ENCODE measurements at regions not wholly inside any gene's neighbourhood (a gene's known extent, or its start where the extent isn't known, plus 50 kb on each side); places are given as distances from the start of the nearest gene placed in this dataset.
A peak's percentile ranks its signal among the peaks of the same experiment; 100 is the strongest.

DNA sequence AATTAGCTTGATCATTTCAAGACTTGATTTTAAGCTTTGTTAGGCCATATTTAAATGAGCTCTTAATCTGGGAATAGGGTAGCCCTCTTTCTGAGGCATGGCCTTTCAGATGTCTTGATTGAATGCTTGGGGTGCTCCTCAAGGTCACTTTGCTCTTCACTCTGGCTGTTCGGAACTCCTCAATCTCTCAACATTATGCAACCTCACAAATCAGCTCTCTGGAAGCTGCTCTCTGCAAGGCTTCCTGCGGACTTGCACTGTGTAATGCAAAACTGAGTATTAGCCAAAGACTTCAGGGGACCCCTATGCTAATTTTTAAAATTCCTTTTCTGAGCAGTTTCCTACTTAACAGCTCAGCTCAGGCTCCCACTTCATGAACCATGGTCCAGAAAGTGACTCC, 398.3 kb downstream of the PRDM5 start:
- no peaks in the 10 kb centered on the region for H3K9me3 ChIP-seq
- H3K4me1 ChIP-seq, result no peaks in the 10 kb centered on the region
- no peaks in the 10 kb centered on the region for H3K27me3 ChIP-seq
- no peak overlapping the region for H3K4me3 ChIP-seq
- TF ChIP-seq POLR2A (IDR thresholded peaks at IDR 0.05) (no peak), EP300 (IDR thresholded peaks at IDR 0.05) (no peak)
- TF ChIP-seq, protein P1, sequence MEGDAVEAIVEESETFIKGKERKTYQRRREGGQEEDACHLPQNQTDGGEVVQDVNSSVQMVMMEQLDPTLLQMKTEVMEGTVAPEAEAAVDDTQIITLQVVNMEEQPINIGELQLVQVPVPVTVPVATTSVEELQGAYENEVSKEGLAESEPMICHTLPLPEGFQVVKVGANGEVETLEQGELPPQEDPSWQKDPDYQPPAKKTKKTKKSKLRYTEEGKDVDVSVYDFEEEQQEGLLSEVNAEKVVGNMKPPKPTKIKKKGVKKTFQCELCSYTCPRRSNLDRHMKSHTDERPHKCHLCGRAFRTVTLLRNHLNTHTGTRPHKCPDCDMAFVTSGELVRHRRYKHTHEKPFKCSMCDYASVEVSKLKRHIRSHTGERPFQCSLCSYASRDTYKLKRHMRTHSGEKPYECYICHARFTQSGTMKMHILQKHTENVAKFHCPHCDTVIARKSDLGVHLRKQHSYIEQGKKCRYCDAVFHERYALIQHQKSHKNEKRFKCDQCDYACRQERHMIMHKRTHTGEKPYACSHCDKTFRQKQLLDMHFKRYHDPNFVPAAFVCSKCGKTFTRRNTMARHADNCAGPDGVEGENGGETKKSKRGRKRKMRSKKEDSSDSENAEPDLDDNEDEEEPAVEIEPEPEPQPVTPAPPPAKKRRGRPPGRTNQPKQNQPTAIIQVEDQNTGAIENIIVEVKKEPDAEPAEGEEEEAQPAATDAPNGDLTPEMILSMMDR (IDR thresholded peaks at IDR 0.05), result no peak
- DNase-seq (ENCODE audit: low spot score in 2 of 2), result no peak
- 88 to 92% methylated on average over 2 of the region's 2 CpGs for WGBS, 2 donors
- no peak overlapping the region for H3K27ac ChIP-seq
- H3K36me3 ChIP-seq, result no peaks in the 10 kb centered on the region

DNA sequence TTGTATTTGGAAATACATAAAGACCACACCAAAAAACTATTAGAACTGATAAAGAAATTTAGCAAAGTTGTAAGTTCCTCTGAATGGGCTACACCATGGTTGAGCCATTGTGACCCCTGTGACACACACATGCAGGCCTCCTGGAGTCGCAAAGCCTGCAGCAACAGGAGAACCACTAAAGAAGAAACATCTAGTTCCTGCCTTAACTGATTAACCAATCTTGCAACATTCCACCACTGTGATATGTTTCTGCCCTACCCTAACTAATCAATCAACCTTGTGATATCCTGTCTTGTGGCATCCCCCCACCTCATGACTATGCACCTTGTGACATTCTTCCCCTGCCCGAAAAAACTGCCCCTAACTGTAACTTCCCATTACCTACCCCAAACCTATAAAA, 401.8 kb downstream of the PRDM5 start:
- Histone ChIP-seq H3K27ac (no peak overlapping the region), H3K27me3 (no peaks in the 10 kb centered on the region), H3K36me3 (no peaks in the 10 kb centered on the region), H3K9me3 (no peaks in the 10 kb centered on the region), H3K4me3 (no peak overlapping the region), H3K4me1 (no peaks in the 10 kb centered on the region)
- TF ChIP-seq EP300 (IDR thresholded peaks at IDR 0.05) (no peak), POLR2A (IDR thresholded peaks at IDR 0.05) (no peak)
- TF ChIP-seq, protein P1 (IDR thresholded peaks at IDR 0.05), result no peak
- WGBS, 2 donors, result 86 to 94% methylated on average over 2 of the region's 2 CpGs
- no peak for DNase-seq (ENCODE audit: low spot score in 2 of 2)

DNA sequence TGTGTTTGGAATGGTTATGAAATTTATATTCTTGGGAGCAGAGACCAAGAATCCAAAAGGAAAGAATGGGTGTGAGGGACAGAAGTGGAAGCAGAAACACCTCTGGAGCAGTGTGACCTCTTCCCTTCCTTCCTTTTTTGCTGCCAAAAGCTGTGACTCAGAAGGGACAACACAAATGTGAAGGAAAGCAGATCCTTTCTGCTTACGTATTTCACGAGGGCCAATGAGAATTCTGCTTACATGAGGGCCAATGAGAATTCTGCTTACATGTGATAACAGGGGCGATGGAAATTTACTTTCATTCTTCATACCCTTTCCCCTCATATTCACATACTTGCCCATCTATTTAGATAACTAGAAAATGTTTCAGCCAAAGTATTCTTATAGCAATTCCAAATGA, 404.6 kb downstream of the PRDM5 start:
- Histone ChIP-seq H3K27ac (no peak overlapping the region), H3K4me1 (no peaks in the 10 kb centered on the region), H3K4me3 (no peak overlapping the region), H3K9me3 (peaks cover 0 to 6% (median 2%) of the 10 kb centered on the region in 4 donors), H3K36me3 (no peaks in the 10 kb centered on the region), H3K27me3 (no peaks in the 10 kb centered on the region)
- peak in 1 of 2 donors; percentile 43 for DNase-seq (ENCODE audit: low spot score in 2 of 2)
- 55 to 66% methylated on average over 3 of the region's 3 CpGs for WGBS, 2 donors
- TF ChIP-seq, protein P1 (IDR thresholded peaks at IDR 0.05), result no peak
- TF ChIP-seq POLR2A (IDR thresholded peaks at IDR 0.05), result no peak
- TF ChIP-seq EP300 (IDR thresholded peaks at IDR 0.05), result no peak

DNA sequence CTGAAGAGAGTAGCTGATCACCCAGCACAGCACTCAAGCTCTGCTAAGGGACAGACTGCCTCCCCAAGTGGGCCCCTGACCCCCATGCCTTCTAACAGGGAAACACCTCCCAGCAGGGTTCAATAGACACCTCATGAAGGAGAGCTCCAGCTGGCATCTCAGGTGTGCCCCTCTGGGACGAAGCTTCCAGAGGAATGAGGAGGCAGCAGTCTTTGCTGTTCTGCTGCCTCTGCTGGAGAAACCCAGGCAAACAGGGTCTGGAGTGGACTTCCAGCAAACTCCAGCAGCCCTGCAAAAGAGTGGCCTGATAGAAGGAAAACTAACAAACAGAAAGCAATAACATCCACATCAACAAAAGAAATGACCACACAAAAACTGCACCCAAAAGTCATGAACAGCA, 412.8 kb downstream of the PRDM5 start:
- Histone ChIP-seq H3K27me3 (no peaks in the 10 kb centered on the region), H3K4me3 (no peak overlapping the region), H3K9me3 (peaks cover 0 to 42% (median 4%) of the 10 kb centered on the region in 4 donors), H3K4me1 (no peaks in the 10 kb centered on the region), H3K36me3 (no peaks in the 10 kb centered on the region), H3K27ac (no peak overlapping the region)
- TF ChIP-seq POLR2A (IDR thresholded peaks at IDR 0.05) (no peak), EP300 (IDR thresholded peaks at IDR 0.05) (no peak)
- TF ChIP-seq, protein P1 (IDR thresholded peaks at IDR 0.05), result no peak
- no peak for DNase-seq (ENCODE audit: low spot score in 2 of 2)
- WGBS, 2 donors, result 80 to 93% methylated on average over 1 of the region's 1 CpG

DNA sequence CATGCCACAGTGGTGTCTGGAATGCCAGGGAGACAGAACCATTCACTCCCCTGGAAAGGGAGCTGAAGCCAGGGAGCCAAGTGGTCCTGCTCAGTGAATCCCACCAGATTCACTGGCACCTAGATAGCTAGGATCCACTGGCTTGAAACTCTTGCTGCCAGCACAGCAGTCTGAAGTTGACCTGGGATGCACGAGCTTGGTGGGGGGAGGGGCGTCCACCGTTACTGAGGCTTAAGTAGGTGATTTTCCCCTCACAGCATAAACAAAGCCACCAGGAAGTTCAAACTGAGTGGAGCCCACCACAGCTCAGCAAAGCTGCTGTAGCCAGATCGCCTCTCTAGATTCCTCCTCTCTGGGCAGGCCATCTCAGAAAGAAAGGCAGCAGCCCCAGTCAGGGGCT, 413.3 kb downstream of the PRDM5 start:
- no peak overlapping the region for H3K27ac ChIP-seq
- no peak overlapping the region for H3K4me3 ChIP-seq
- no peaks in the 10 kb centered on the region for H3K36me3 ChIP-seq
- TF ChIP-seq POLR2A (IDR thresholded peaks at IDR 0.05) (no peak), EP300 (IDR thresholded peaks at IDR 0.05) (no peak)
- TF ChIP-seq, protein P1 (IDR thresholded peaks at IDR 0.05), result no peak
- 50 to 70% methylated on average over 2 to 4 of the region's 4 CpGs for WGBS, 2 donors
- no peaks in the 10 kb centered on the region for H3K4me1 ChIP-seq
- peaks cover 0 to 42% (median 4%) of the 10 kb centered on the region in 4 donors for H3K9me3 ChIP-seq
- H3K27me3 ChIP-seq, result no peaks in the 10 kb centered on the region
- no peak for DNase-seq (ENCODE audit: low spot score in 2 of 2)
